HG03025 (cell line): ENCODE measurements at regions not wholly inside any gene's neighbourhood (a gene's known extent, or its start where the extent isn't known, plus 50 kb on each side); places are given as distances from the start of the nearest gene placed in this dataset.

Experiments used
- ATAC-seq: cut with Tn5 transposase; IDR thresholded peaks from one replicate; pipeline ENCODE4 v1.9.1; 2021; ENCODE audit warnings: mild to moderate bottlenecking, moderate library complexity; ENCODE audit not compliant: unreplicated experiment, low FRiP score

DNA sequence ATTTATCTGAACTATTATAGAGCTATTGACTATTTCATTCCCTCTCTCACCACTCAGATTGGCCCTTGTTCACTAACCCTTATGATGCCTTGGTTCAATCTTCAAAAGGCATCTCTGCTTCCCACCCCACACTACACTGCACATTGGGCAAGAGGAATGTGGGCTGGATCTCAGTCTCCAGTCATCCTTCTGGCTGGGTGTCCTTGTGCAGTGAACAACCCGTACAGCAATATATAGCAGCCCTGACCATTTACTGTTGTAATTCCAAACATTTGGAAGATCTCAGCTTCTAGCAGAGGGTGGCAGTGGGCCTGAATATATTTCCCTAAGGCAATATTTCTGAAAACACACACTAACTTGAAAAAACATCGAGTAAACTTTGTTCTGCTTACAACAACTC lies 199.2 kb upstream of the GDNF start:
- ATAC-seq, result no peak

DNA sequence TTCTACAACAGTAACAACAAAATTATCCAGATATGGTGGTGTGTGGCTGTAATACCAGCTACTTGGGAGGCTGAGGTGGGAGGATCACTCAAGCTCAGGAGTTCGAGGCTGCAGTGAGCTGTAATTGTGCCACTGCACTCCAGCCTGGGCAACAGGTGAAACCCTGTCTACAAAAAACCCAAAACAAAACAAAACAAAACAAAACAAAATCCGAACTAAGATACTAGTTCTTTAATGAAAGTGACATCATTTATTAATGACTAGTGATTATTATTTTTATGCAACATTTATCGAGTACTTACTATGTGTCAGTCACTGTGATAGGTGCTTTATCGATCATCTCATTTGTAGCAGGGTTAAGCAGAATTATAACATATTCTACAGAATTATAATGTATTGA lies 196.9 kb upstream of the GDNF start:
- ATAC-seq, result no peak

DNA sequence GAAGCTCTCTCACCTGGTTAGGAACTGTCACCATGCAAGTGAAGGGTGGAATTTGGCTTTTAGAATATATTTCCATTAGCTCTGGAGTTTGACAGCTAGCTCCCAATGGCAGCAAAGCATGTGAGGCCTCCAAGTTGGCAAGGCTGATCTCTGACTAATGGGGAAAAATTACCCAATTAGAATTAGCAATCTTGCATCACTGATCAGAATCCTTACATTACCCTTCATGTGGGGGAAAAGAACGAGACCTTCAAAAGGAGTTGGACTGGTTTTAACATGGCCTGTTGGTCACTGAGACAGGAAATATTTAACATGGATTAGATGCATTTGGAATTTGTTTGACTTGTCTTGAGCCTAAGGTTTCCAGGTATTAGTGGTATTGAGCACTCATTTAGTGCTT lies 192.3 kb upstream of the GDNF start:
- ATAC-seq, result no peak

DNA sequence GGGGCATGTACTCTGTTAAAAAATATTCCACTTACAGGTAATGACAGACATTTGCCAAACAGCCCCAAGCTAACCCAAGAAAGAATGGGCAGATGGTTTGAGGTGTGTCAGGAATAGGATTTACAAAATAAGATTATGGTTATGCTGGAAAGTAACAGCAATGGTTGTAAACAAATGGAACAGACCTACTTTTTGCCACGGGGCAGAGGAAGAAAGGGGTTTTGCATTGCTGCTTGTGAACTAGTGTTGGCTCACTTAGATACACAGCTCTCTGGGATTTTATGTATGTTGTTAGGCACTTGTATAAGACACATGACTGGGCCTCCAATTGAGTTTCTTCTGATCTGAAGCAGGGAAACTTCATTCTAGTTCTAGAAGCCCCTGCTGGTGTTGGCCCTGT lies 191.5 kb upstream of the GDNF start:
- no peak for ATAC-seq

DNA sequence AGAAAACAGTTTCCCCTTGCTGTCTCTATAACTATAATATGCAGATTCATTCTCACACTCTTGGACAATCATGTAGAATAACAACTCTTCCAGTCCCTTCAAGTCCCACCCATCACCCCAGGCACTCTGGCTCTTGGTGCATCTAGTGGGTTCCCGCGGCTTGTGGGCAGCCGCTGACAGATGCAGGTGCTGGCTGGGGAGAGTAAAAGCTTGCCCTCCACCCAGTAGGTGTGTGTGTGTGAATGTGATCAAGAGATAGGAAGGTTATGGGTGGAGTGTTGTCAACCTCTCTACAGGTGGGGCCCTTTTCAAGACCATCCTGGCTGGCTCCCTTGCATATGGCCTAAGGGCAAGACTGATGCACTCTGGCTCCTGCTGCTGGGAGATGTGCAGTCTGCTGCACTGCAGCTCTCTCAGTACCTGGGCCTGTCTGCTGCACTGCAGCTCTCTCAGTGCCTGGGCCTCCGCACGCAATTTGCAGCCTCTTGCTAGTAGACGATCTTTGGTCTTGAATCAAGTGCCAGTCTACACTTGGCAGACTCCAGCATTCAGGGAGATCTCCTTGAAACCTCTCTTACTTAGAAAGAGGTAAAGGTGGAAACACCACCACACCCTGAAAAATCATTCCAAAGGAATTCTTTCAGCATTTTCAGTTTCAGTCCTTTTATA lies 189.7 kb upstream of the GDNF start:
- ATAC-seq, result no peak

DNA sequence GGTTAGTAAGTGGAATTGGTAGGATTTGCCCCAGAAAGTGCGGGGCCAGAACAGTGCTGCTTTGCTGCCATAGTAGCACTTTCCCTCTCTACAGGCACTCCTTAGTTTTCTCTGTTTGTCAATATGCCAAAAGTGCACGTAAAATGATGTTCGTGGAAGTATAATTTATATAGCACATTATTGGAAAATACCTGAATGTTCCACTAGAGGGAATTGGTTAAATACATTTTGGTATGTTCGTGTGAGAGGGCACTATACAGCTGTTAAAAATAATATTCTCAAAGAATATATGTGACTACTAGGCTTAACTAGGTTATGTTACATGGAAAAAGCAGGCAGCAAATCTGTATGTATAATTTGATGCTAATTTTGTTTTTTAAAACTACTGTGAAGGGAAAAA lies 184.0 kb upstream of the GDNF start:
- no peak for ATAC-seq

DNA sequence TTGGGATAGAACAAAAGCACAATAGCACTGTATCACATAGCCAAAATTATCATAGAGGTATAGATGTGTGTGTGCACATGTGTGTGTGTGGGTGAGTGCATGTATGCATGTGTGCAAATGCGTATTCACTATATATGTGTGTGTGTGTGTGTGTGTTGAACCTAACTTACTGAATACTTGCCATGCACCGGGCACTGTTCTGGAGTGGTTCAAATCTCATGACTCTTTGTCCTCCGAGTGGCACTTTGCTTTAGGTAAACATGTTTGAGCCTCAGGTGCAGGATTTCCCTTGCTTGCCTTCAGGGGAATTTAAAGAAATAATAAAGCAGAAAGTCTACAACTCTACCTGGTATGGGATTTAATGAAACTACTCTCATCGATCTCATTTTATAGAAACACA lies 183.5 kb upstream of the GDNF start:
- no peak for ATAC-seq

DNA sequence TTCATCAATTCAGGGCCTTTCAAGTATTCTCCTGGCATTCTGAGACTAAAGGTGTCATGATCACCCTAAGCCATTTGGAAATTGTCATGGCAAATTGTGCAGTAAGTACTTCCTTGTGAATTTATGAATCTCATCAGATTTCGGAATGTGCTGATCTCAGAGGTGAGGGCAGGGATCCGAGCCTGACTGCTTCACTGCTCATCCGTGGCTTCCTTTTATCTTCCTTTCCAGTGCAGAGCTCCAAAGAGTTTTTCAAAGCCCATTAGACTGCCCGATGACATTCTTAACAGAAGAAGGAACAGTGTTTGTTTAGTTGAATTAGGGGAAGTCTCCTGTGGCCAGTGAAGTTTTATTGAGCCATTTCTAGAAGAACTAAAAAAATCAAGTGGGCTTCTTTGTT lies 182.8 kb upstream of the GDNF start:
- ATAC-seq, result no peak

DNA sequence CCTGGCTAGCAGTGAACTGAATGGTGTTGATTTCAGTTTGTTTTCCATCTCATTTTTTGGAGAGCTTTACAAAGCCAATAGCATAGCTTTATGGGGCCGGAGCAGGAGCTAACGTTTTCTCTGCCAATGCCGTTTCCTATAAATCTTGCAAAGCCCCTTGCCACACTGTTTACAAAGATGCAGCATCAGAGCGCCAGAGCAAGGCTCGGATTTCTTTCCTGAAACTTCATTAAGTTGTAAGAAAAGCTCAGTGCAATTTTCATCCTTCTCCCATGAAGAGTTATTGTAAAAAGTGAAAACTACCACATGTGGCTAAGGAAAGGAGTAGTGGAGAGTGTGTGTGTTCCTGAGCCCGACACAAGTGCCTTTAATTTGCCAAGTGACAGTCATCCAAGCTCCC lies 178.2 kb upstream of the GDNF start:
- no peak for ATAC-seq

DNA sequence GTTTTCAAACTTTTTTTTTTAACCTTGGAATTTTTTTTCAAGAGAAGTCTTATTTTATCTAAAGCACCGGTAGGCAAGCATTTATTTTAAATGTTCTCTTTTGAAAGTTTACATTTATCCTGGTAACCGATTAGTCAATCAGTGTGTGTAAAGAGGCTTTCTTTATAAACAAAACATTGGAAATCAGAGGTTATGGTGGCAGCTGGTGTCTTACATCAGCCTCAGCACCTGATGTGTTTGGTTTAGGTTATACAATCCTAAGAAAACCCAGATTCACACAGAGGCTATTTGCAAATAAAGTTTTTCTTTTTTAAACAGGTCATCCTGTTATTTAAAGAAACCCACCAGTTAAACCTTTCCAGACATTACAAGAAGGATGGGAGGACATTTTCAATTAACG lies 173.3 kb upstream of the GDNF start:
- ATAC-seq, result no peak

DNA sequence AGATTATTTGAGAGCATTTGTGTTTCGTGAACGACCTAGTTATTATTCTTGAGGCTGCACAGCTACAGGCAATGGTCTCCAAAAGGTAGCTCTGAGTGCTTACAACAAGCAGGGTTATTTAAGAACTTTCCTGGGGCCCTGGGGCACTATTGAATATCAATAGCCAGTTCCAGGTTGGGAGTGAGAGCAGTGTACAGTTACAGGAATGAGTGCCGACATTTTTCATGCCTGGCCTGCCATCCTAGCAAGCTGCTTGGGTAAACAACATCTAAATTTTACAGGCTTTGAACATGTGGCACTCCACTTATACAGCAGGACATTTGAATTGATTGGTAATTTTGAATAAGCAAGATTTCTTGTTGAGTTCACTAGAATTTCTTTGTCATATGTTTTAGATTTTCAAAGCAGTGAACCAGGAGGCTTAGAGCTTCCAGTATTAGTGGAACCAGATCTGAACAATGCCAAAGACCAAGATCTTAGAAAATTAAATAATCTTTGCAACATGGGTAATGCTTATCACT lies 171.9 kb upstream of the GDNF start:
- no peak for ATAC-seq

DNA sequence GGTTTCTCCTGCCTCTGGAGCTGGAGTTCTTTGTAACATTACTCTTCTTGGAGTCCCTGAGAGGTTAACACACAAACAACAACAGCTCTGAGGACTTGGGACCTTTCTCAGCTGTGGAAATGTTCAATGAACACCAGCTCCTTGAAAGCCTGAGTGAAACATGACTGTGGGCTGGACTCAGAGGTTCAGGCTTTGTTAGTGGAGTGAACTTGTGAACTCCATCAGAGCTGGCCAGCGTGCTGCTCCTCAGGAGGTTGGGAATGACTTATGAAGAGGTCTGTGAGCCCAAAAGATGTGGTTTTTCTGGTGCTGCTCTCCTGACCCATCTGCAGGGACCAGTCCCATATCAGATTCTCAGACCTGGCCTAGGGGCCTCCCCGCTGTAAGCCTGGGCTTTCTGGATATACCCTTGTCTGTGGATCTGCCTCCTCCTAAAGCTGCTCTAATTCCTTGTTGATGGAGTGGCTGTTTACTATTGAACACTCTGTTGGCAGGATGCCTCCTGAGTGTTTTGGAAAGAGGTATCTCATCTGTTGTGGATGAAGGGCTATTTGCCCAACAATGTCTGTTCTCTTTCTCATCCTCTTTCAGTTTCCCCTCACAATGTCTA lies 170.0 kb upstream of the GDNF start:
- ATAC-seq, result no peak

DNA sequence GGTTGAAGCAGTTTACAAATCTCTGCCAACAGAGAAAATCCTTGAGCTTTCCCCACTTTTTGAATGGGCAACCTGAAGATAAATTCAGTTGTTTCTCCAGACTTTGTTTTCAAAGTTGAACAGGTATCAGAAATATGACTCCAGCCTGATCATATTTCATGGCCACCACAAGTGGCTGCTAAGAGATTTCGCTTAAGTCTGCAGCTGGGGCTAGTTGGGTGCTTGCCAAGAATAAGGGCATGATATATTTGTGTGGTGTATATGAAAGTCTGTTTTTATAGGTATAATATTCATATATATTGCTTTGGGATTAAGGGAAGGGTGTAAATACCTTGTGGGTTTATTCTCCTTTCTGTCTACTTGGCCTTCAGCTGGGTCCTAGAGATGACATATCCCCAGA lies 168.4 kb upstream of the GDNF start:
- ATAC-seq, result no peak

DNA sequence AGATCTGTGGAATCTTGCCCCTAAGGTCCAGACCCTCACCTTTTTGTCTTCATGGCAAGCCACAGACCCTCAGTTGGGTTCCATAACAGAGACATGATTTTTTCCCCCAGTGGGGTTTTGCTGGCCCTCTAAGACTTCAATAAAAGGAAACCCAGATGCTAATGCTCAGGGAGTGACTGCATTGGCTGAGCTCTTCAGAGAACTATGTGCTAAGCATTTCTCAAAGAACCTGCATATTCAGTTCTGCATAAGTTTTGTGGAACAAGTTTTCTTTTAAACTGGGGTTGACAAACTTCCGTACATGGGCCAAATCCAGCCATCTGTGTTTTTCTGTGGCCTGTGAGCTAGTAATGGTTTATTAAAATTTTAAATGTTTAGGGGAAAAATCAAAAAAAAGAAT lies 159.8 kb upstream of the GDNF start:
- no peak for ATAC-seq

DNA sequence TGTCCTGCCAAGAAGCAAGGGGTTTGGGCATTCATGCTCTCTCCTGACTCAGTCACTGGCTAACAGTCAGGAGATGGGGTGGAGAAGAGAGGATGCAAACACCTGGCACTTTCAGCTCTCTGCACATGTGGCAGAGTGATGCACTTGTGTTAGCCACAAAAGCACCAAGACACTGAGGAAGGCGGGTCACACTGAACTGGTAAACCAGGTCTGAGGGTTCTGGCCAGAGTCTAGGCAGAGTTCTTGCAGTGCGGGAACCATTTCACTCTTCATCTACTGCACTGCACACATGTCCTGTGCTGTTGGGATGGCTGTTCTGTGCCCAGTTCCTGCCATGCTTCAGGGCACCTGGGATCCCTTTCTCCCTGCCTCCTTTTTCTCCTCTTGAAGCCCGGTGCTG lies 157.1 kb upstream of the GDNF start:
- no peak for ATAC-seq

DNA sequence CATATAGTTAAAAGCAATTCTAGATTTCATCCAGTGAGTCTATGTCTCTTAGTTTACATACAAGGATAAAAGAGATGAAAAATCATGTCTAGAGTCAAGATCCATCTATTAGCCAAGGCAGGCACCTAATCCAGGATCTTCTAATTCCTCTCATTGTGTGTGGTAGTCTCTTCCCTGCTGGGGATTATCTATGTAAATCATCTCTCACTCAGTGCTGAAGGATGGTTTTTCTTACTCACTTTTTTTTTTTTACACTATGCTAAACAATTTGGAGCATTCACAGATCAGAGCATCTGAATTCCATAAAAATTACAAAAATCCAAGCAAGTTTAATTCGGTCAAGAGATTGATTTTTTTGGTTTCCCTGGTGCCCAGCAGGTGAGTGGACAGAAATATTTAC lies 154.9 kb upstream of the GDNF start:
- no peak for ATAC-seq

DNA sequence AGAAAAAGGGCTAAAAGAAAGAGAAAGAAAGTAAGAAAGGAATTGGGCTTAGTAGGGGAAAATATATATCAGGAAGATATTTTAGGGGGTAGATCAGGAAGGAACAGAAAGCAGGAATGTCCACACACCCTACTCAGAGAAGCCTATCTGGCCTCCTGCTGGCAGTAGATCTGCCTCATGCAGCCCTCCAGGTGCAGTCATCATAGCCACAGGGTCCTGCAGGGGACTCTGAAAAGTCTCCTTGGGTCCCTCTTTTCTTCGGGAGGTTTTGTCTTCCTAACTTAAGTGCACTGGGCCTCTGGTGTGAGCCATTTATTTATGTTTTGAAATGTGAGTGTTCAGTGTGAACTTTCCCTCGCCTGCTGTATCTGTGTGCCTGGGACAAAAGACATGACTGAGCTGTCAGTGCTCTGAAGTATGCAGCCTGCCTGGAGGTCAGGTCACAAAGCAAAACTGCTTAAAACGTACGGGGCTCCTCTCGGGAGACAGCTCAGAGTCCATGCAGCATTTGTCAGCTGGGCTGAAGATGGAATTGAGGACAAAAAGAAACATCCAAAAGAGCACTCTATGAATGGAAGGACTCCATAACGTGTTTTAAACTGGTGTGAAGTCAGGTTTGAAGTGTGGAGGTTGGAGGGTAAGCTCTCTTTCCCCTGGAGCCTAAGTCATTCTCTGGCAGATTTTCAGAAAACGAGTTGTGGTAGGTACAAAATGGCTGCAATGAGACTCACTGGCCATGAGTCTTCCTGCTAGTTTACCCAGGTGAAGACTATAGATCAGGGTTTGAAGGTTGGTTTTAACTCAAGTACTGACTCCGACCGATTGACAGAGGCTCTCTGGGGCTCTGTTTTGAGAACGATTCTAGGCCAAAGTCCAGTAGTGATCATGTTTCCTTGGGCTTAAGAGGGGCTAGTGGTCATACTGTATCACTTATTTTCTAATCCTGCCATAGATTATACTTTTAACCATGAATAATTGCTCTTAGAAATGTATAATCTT lies 151.8 kb upstream of the GDNF start:
- no peak for ATAC-seq

DNA sequence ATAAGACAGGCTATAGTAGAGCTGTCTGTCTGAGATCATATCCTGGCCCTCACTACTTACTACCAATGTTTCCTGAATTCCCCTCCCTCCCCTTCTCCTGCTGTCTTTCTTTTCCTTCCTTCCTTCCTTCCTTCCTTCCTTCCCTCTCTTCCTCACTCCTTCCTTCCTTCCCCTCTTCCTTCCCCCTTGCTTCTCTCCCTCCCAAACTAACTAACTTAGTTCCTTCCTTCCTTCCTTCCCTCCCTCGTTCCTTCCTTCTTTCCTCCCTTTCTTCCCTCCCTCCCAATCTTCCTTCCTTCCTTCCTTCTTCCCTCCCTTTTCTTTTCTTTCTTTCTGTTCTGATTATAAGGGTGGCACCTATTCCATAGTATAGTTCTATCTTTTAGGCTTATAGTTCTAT lies 150.0 kb upstream of the GDNF start:
- ATAC-seq, result no peak

DNA sequence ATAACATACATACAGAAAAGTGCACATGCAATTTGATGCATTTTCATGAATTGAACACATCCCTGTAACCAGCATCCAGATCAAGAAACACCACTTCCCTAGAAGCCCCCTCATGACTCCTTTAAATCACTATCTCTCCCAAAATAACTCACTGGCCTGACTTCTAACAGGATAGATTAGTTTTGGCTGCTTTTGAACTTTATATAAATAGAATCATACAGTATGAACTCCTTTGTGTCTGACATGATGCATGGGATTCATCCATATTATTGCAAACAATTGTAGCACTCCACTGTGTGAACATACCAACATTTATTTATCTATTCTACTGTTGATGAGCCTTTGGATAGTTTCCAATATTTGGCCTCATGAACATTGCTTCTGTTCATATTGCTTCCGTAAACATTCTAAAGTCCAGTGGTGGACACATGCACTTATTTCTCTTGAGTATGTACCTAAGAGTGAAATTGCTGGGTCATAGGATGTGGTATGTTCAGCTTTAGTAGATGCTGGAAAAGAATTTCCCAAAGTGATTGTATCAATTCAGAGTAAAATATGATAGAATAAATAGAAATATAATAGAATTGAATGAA lies 148.7 kb upstream of the GDNF start:
- ATAC-seq, result no peak

DNA sequence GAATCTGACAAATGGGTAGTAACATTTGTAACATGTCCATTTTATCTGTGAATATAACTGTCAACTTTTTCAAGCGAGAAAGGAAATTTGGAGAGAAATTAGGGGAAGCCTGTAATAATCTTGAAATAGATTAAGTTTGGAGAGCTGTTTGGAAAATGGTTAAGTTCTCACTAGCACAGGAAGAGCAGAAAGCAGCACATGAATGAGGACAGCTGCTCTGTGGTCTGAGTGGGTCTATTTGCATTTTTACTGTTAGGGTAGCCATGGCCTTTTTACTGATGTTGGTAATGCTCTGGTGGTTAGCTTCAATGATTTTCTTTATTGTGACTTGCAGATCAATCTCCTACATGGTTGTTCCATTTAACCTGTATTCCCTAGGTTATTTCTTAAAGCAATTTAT lies 144.5 kb upstream of the GDNF start:
- ATAC-seq, result no peak

DNA sequence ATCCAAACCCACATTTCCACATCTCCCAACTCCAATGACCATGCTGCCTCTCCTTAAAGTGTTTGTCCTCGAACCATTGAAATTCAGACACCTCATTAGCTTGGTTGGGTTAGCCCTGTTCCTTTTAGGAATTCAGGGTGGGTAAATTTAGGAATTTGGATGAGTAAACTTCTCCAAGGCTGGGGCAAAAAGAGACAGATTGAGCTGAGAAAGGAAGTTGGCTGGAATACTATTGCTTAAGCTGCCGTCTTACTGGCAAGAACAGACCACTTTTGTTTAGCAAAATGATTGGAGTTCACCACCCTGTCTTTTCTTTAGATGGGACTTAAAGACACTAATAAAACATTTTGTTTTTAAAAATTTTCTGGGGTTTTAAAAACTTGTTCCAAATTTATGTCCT lies 143.6 kb upstream of the GDNF start:
- no peak for ATAC-seq
